ENCODE measurements at regions not wholly inside any gene's neighbourhood (a gene's known extent, or its start where the extent isn't known, plus 50 kb on each side); places are given as distances from the start of the nearest gene placed in this dataset.

GRCh38 chr10:2650328-2650727, 417.0 kb upstream of the PFKP start:
- Histone ChIP-seq H3K14ac (ENCODE audit: insufficient read depth, low read length) (no peak overlapping the region), H3K56ac (ENCODE audit: insufficient read length, low read depth, low read length) (no peak overlapping the region), H2AK5ac (ENCODE audit: insufficient read length, low read length) (no peak overlapping the region), H3T11ph (ENCODE audit: low read length) (no peak overlapping the region), H3K79me1 (ENCODE audit: insufficient read depth, low read depth, low read length, poor library complexity, severe bottlenecking) (no peaks in the 10 kb centered on the region), H4K5ac (ENCODE audit: insufficient read length, low read depth, low read length) (no peak overlapping the region), H3K27me3 (ENCODE audit: insufficient read depth, low read length) (no peaks in the 10 kb centered on the region), H3K79me2 (ENCODE audit: insufficient read depth, low read length) (no peaks in the 10 kb centered on the region), H4K91ac (ENCODE audit: insufficient read length, low read depth, low read length) (no peak overlapping the region), H3K9ac (ENCODE audit: extremely low read depth, insufficient read length, low read length) (no peak overlapping the region), H3K4ac (ENCODE audit: low read depth, low read length) (no peak overlapping the region), H3K23ac (ENCODE audit: insufficient read length, low read depth, low read length) (no peak overlapping the region), H3K4me2 (ENCODE audit: insufficient read depth, insufficient read length, low read length) (no peak overlapping the region), H2BK15ac (ENCODE audit: low read depth, low read length) (no peak overlapping the region), H2AFZ (ENCODE audit: low read length) (no peak overlapping the region), H2BK120ac (ENCODE audit: low read depth, low read length, poor library complexity, severe bottlenecking) (no peak overlapping the region), H3K23me2 (ENCODE audit: insufficient read length, low read depth, low read length, poor library complexity, severe bottlenecking) (no peaks in the 10 kb centered on the region), H3K18ac (ENCODE audit: insufficient read length, low read depth, low read length) (no peak overlapping the region), H2BK20ac (ENCODE audit: low read depth, low read length, poor library complexity, severe bottlenecking) (no peak overlapping the region), H3K9me3 (ENCODE audit: control insufficient read depth, low read depth, low read length) (no peaks in the 10 kb centered on the region), H2BK5ac (ENCODE audit: insufficient read length, low read length) (no peak overlapping the region), H4K20me1 (ENCODE audit: control insufficient read depth, insufficient read depth, insufficient read length) (no peaks in the 10 kb centered on the region), H3K4me1 (ENCODE audit: insufficient read depth, low read length) (no peaks in the 10 kb centered on the region), H3K27ac (ENCODE audit: insufficient read length, low read depth, low read length) (no peak overlapping the region), H4K8ac (replicated peaks; ENCODE audit: insufficient read length, low read depth, low read length) (no peak overlapping the region), H2BK12ac (ENCODE audit: insufficient read length, low read depth, low read length) (no peak overlapping the region)
- no peak overlapping the region for H3K4me3 Mint-ChIP-seq
- TF ChIP-seq, protein P1, sequence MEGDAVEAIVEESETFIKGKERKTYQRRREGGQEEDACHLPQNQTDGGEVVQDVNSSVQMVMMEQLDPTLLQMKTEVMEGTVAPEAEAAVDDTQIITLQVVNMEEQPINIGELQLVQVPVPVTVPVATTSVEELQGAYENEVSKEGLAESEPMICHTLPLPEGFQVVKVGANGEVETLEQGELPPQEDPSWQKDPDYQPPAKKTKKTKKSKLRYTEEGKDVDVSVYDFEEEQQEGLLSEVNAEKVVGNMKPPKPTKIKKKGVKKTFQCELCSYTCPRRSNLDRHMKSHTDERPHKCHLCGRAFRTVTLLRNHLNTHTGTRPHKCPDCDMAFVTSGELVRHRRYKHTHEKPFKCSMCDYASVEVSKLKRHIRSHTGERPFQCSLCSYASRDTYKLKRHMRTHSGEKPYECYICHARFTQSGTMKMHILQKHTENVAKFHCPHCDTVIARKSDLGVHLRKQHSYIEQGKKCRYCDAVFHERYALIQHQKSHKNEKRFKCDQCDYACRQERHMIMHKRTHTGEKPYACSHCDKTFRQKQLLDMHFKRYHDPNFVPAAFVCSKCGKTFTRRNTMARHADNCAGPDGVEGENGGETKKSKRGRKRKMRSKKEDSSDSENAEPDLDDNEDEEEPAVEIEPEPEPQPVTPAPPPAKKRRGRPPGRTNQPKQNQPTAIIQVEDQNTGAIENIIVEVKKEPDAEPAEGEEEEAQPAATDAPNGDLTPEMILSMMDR (conservative IDR thresholded peaks at IDR 0.05), result no peak
- H3K9me3 Mint-ChIP-seq, result no peaks in the 10 kb centered on the region
- H3K4me1 Mint-ChIP-seq, result peaks cover 3 to 4% of the 10 kb centered on the region in 2 experiments
- no peak for DNase-seq
- no CpG with 5 or more reads among the region's 4 CpGs for WGBS (ENCODE audit: extremely low coverage, insufficient read length, low lambda C conversion rate)
- H3K27ac Mint-ChIP-seq, result no peak overlapping the region
- H3K27me3 Mint-ChIP-seq (ENCODE audit: low read depth), result no peaks in the 10 kb centered on the region
- no peaks in the 10 kb centered on the region for H3K36me3 Mint-ChIP-seq (ENCODE audit: insufficient read depth in 1 of 3, low read depth in 3 of 3)
